HG03108 (cell line): ENCODE measurements at regions not wholly inside any gene's neighbourhood (a gene's known extent, or its start where the extent isn't known, plus 50 kb on each side); places are given as distances from the start of the nearest gene placed in this dataset.
A peak's percentile ranks its signal among the peaks of the same experiment; 100 is the strongest.

Experiments used
- ATAC-seq: cut with Tn5 transposase; IDR thresholded peaks from one replicate; pipeline ENCODE4 v1.9.1; 2021; ENCODE audit warnings: moderate library complexity; ENCODE audit not compliant: unreplicated experiment

GRCh38 chr2:53452400-53452799, 315.2 kb upstream of the CHAC2 start:
- ATAC-seq: no peak

GRCh38 chr2:53450923-53451322, 316.7 kb upstream of the CHAC2 start:
- no peak for ATAC-seq

- no peak for ATAC-seq
Observed at GRCh38 chr2:53448591-53448990, 319.0 kb upstream of the CHAC2 start.

- ATAC-seq: no peak
Observed at GRCh38 chr2:53448086-53448485, 319.5 kb upstream of the CHAC2 start.

- ATAC-seq: peak; percentile 56
Observed at GRCh38 chr2:53445383-53446070, 322.1 kb upstream of the CHAC2 start.

GRCh38 chr2:53442783-53443182, 324.8 kb upstream of the CHAC2 start:
- ATAC-seq: no peak

GRCh38 chr2:53442093-53442492, 325.5 kb upstream of the CHAC2 start:
- ATAC-seq: no peak

- ATAC-seq: no peak
Observed at GRCh38 chr2:53438692-53439091, 328.9 kb upstream of the CHAC2 start.

- no peak for ATAC-seq
Observed at GRCh38 chr2:53438100-53438499, 329.5 kb upstream of the CHAC2 start.

- no peak for ATAC-seq
Observed at GRCh38 chr2:53437371-53437770, 330.2 kb upstream of the CHAC2 start.

GRCh38 chr2:53436882-53437281, 330.7 kb upstream of the CHAC2 start:
- no peak for ATAC-seq

GRCh38 chr2:53435610-53436009, 332.0 kb upstream of the CHAC2 start:
- ATAC-seq: no peak

GRCh38 chr2:53434466-53434865, 333.1 kb upstream of the CHAC2 start:
- no peak for ATAC-seq

GRCh38 chr2:53432936-53433335, 334.7 kb upstream of the CHAC2 start:
- ATAC-seq: no peak

GRCh38 chr2:53429901-53430300, 337.7 kb upstream of the CHAC2 start:
- ATAC-seq: no peak

- peak; percentile 67 for ATAC-seq
Observed at GRCh38 chr2:53424902-53425301, 342.7 kb upstream of the CHAC2 start.

GRCh38 chr2:53423465-53423864, 344.1 kb upstream of the CHAC2 start:
- no peak for ATAC-seq

GRCh38 chr2:53422979-53423378, 344.6 kb upstream of the CHAC2 start:
- ATAC-seq: no peak

- ATAC-seq: no peak
Observed at GRCh38 chr2:53417385-53417784, 350.2 kb upstream of the CHAC2 start.

GRCh38 chr2:53407363-53408080, 360.1 kb upstream of the CHAC2 start:
- no peak for ATAC-seq

- no peak for ATAC-seq
Observed at GRCh38 chr2:53403792-53404413, 363.7 kb upstream of the CHAC2 start.

- ATAC-seq: no peak
Observed at GRCh38 chr2:53397085-53397484, 370.5 kb upstream of the CHAC2 start.
